DND-41 (cell line): ENCODE measurements at regions not wholly inside any gene's neighbourhood (a gene's known extent, or its start where the extent isn't known, plus 50 kb on each side); places are given as distances from the start of the nearest gene placed in this dataset.

Source experiments
- EZH2 ChIP-seq: IDR thresholded peaks from 3 replicates; pipeline ENCODE4 v1.6.1; 2012; ENCODE audit warnings: borderline replicate concordance, low read depth, mild to moderate bottlenecking, moderate library complexity, low read length, inconsistent platforms; ENCODE audit not compliant: severe bottlenecking
- TF ChIP-seq, protein P1 (sequence below): IDR thresholded peaks from 2 replicates; pipeline ENCODE4 v1.5.1; 2012; ENCODE audit warnings: borderline replicate concordance, low read length, moderate library complexity, mild to moderate bottlenecking; ENCODE audit not compliant: poor library complexity, severe bottlenecking; ENCODE audit errors: extremely low read depth

DNA sequence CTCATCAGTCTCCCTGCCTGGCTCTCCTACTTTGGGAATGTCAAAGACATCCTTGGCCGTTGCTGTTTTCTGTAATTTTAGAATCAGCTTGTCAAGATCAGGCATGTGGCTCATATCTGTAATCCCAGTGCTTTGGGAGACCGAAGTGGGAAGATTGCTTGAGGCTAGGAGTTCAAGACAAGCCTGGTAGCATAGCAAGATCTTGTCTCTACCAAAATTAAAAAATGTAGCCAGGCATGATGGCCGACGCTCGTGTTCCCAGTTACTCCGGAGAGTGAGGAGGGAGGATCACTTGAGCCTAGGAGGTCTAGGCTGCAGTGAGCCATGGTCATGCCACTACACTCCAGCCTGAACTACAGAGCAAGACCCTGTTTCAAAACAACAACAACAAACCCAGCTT is 144.0 kb upstream of the ATP10A start:
- TF ChIP-seq, protein P1, sequence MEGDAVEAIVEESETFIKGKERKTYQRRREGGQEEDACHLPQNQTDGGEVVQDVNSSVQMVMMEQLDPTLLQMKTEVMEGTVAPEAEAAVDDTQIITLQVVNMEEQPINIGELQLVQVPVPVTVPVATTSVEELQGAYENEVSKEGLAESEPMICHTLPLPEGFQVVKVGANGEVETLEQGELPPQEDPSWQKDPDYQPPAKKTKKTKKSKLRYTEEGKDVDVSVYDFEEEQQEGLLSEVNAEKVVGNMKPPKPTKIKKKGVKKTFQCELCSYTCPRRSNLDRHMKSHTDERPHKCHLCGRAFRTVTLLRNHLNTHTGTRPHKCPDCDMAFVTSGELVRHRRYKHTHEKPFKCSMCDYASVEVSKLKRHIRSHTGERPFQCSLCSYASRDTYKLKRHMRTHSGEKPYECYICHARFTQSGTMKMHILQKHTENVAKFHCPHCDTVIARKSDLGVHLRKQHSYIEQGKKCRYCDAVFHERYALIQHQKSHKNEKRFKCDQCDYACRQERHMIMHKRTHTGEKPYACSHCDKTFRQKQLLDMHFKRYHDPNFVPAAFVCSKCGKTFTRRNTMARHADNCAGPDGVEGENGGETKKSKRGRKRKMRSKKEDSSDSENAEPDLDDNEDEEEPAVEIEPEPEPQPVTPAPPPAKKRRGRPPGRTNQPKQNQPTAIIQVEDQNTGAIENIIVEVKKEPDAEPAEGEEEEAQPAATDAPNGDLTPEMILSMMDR, result no peak
- no peak for TF ChIP-seq EZH2
